ENCODE measurements at regions not wholly inside any gene's neighbourhood (a gene's known extent, or its start where the extent isn't known, plus 50 kb on each side); places are given as distances from the start of the nearest gene placed in this dataset.

DNA sequence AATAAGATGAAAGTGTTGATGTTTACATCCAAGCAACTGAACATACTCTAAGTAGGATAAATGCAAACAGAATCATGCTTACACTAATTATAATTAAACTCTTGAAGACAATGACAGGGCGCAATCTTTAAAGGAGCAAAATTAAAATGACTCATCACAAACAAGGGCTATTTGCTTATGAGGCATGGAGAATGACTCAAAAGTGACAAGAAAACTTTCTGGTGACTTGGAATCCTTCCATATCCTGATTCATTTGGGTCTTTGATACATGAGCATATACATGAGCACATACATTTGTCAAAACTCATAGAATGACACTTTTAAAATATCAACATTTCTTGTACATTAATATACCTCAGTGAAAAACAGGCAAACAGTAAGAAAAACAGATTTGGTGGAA, 1632.3 kb downstream of the KCNT2 start (continued):
- TF ChIP-seq GTF2B (IDR thresholded peaks at IDR 0.05; ENCODE audit: extremely low read depth, insufficient read length): no peak
- no peak for TF ChIP-seq NFE2L1 (tag; IDR thresholded peaks at IDR 0.05; ENCODE audit: borderline replicate concordance, low read depth)
- TF ChIP-seq ARID4B (CRISPR knock-in tag; IDR thresholded peaks at IDR 0.05): no peak
- TF ChIP-seq, protein P1, sequence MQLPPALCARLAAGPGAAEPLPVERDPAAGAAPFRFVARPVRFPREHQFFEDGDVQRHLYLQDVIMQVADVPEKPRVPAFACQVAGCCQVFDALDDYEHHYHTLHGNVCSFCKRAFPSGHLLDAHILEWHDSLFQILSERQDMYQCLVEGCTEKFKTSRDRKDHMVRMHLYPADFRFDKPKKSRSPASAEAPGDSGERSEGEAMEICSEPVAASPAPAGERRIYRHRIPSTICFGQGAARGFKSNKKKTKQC (CRISPR knock-in tag; IDR thresholded peaks at IDR 0.05): no peak
- TF ChIP-seq, protein P2, sequence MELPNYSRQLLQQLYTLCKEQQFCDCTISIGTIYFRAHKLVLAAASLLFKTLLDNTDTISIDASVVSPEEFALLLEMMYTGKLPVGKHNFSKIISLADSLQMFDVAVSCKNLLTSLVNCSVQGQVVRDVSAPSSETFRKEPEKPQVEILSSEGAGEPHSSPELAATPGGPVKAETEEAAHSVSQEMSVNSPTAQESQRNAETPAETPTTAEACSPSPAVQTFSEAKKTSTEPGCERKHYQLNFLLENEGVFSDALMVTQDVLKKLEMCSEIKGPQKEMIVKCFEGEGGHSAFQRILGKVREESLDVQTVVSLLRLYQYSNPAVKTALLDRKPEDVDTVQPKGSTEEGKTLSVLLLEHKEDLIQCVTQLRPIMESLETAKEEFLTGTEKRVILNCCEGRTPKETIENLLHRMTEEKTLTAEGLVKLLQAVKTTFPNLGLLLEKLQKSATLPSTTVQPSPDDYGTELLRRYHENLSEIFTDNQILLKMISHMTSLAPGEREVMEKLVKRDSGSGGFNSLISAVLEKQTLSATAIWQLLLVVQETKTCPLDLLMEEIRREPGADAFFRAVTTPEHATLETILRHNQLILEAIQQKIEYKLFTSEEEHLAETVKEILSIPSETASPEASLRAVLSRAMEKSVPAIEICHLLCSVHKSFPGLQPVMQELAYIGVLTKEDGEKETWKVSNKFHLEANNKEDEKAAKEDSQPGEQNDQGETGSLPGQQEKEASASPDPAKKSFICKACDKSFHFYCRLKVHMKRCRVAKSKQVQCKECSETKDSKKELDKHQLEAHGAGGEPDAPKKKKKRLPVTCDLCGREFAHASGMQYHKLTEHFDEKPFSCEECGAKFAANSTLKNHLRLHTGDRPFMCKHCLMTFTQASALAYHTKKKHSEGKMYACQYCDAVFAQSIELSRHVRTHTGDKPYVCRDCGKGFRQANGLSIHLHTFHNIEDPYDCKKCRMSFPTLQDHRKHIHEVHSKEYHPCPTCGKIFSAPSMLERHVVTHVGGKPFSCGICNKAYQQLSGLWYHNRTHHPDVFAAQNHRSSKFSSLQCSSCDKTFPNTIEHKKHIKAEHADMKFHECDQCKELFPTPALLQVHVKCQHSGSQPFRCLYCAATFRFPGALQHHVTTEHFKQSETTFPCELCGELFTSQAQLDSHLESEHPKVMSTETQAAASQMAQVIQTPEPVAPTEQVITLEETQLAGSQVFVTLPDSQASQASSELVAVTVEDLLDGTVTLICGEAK (IDR thresholded peaks at IDR 0.05): no peak
- TF ChIP-seq, protein P2 (CRISPR knock-in tag; IDR thresholded peaks at IDR 0.05): no peak
- TF ChIP-seq ZNF695 (CRISPR knock-in tag; IDR thresholded peaks at IDR 0.05): no peak
- TF ChIP-seq POLR3G (IDR thresholded peaks at IDR 0.05; ENCODE audit: extremely low read depth, insufficient read length, insufficient replicate concordance): no peak
- TF ChIP-seq RBM14 (IDR thresholded peaks at IDR 0.05; ENCODE audit: borderline replicate concordance, insufficient read depth, low read depth, low read length): no peak
- TF ChIP-seq NR4A1 (CRISPR knock-in tag; IDR thresholded peaks at IDR 0.05): no peak
- no peak for TF ChIP-seq NR4A1 (tag; IDR thresholded peaks at IDR 0.05)
- no peak for TF ChIP-seq ZKSCAN8 (CRISPR knock-in tag; IDR thresholded peaks at IDR 0.05)
- TF ChIP-seq SRSF3 (IDR thresholded peaks at IDR 0.05; ENCODE audit: insufficient read depth, low read length): no peak
- TF ChIP-seq ZNF12 (CRISPR knock-in tag; IDR thresholded peaks at IDR 0.05): no peak

Measured in K562 (cell line).